GM18502 (cell line): ENCODE measurements at regions not wholly inside any gene's neighbourhood (a gene's known extent, or its start where the extent isn't known, plus 50 kb on each side); places are given as distances from the start of the nearest gene placed in this dataset.

Source experiments
- ATAC-seq: cut with Tn5 transposase; IDR thresholded peaks from one replicate; pipeline ENCODE4 v1.9.1; 2021; ENCODE audit warnings: mild to moderate bottlenecking; ENCODE audit not compliant: unreplicated experiment, poor library complexity

DNA sequence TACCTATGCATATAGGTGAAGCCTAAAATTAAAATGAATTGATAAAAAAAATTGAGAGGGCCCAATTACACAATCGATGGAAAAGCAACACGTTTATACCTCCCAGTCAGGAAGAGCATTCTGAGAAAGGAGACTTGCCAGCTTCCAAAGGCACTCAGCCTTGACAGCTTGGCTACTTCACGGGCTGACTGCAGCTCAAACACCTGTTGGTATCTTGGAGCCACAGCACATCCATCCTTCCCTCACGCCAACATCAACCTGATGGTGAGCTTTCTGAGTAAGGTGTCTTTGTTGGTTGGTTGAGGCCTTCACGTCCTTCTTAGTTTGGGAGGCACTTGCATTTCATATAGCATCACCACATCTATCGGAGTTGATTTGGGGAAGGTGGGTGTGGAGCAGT, 598.9 kb upstream of the DIPK2B start:
- no peak for ATAC-seq

DNA sequence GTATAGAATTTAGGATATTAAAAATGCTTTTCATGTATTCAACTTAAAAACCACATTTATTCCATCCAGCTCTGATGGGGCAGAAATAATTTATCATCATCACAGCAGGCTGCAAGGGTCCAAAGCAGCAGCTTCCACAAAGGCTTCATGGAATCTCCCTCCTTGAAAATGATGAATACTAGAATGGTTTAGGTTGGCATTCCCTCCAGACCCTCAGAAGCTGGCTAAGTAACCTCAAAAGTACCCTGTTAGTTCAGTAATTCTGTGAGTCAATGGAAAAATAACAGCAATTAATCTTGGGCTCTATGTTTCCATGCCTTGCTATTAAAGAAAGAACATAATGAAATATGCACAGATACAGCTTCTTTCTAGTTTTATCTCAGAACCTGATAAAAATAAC, 594.9 kb upstream of the DIPK2B start:
- no peak for ATAC-seq

DNA sequence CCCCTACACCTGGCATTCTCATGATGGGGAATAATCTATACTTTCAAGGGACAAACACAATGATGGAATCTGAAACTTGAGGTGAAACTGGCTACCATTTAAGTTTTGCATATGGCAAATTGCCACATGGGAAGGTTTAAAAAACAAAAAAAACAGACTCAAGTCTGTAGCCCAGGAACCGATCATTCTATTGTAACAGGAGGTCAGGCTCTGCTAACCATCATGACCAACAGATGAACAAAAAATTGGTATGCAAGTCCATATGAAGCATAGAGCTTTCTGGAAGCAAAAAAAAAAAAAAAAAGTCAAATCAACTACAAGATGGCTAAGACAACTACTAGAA, 594.3 kb upstream of the DIPK2B start:
- ATAC-seq = peak; percentile 56

DNA sequence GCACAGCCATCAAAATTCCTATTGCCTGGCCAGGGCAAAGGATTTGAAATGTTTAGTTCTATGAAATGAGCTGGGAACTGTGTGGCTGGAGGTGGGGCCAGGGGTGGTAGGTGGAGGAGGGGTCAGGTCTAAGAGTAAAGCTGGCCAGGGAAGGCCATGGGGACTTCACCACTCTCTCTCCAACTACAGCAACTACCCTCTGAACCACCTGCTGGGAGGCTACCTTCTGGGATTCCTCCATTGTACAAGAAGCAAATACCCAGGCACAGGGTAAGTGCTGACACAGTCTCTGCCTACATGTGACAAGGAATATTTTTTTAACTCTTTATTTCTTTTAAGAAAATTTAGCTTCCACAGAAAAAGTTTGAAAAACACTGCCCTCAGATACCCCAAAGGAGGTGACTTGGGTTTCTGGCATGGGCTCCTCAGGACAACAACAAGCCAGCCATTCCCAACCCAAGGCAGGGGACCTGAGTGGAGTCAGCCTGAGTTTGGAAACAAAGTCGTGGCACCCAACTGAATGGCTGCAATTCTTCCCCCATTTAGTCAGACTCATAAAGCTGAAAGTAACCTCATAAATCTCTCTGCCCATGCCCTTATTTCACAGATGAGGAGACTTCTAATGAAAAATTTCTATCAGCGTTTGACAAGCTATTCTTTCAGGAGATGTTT, 593.8 kb upstream of the DIPK2B start:
- peak; percentile 27 for ATAC-seq

DNA sequence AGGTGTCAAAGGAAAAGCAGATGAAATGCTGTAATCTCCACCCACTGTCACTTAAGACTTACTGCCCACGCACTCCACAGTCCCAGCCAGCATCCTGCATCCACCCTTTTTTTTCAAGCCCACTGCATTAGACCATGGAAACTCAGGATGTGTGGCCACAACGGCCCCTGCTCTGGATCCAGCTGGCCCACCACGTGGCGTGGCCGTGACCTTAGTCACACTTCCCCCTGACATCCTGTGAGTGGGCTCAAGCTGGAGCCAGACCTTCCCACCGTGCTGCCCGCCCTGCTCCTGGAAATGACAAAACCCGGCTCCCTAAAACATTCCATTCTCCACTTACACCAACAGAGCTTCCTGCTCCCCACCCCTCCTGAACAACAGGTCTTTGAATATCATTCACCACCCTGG, 588.3 kb upstream of the DIPK2B start:
- no peak for ATAC-seq

DNA sequence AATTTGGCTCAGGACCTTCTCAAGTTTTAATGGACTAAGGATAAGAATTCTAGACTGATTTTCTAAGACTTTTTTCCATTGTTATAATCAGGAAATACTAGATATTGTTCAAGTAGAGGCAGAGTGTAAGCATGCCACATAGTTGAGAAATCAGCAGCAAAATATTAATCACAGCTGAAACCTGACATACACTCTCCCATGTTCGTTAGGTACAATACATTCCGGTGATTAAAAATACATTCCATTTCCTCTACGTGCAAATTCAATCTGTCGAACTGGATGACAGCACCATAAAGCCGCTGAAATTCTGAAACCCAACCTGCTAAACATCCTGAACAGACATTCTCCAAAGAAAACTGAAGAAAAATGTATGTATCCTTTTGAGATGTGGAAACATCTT, 587.6 kb upstream of the DIPK2B start:
- ATAC-seq = no peak

DNA sequence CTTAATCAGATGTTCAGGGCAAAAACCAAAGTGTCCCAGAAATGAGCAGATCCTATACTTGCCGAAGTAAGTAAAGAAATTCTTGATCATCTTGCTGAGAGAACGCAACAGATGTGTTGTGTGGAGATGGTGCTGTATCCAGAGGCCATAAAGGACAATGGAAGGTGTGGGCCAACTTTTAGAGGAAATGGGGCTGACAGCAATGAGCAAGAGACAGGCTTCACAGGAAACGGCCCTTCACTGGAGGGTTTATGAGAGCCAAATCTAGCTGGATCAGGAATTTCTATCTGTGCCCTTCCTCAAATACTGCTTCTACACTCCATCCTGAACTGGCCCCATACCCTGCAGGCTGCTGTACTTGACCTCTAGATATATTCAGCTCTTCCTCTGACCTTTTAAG, 583.9 kb upstream of the DIPK2B start:
- no peak for ATAC-seq

DNA sequence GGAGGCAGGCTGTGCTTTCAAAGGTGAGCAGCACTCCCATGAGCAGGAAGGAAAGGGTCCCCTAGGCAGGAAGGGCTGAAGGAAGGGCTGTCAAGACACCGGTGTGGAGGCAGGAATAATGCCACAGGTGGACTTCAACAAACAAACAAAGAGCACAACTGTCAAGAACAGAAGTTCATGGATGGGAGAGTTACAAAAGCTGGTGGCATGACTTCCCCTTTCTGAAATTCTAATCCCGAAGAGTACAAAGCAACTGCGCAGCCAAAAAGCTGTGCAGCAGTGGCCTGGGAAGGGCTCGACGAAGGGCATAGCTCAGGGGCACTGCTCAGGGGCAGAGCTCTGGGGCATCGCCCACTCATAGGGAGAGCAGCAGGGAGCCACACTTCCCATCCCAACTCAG, 582.3 kb upstream of the DIPK2B start:
- ATAC-seq = no peak

DNA sequence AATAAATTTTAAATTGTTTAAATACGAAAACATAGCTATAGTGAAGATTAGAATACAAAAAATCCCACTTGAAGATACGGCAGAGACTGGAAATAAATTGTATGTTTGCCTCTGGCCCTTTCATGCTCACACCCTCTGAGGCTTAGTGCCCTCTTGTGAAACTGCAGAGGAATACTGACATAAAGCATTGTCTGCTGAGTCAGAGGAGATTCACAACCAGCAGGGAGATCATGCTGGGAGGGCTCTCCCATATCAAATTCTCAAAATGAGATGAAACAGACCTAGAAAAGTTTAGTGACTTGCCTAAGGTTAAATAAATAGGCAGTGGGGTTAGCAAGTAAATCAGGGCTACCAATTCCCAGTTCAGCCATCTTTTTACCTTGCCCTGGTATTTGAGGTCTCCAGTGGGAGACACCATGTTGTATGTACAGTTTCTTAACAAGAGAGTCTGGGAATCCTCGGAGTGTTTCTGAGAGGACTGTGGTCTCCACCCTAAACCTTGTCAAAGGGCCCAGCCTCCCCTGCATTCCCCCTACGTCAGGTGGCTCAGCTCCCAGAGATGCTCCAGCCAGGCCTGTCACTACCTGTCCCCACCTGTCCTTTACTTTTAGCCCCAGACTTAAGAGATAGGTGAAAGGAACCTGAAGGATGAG, 581.4 kb upstream of the DIPK2B start:
- no peak for ATAC-seq

DNA sequence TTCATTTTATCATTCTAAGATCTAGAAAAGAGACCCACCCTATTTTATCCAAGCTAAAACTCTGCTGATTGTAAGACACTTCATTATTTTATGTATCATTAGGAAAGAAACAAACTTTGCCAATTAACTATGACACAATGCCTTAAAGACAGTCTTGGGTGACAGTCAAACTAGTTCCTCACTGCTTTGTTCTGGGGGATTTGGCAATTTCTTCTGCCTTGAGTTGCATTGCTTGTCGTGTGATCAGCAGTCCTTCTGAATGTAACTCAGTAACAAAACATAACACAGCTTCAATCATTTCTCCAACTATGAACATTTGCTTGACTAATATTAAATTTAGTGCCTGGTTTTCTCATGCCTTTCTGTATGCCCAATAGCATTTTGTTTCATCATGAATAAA, 577.9 kb upstream of the DIPK2B start:
- no peak for ATAC-seq

DNA sequence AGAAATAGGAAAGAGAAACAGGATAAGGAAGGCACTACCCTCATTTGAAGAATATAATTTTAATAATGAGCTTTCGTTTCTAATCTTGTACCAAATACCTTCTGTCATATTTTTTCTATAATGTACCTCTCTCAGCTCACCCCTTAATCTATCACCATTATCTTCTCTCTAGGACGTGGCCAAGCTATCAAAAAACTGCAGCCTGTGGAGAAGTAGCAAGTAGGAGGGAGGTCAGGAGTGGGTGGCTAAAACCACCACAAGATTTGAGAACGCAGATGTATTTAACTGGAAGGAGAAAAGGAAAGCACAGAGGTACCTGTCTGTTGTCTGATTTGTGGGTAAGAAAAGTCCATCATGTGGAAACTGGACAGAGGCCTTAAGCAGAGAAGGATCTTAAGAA, 576.7 kb upstream of the DIPK2B start:
- ATAC-seq = no peak

DNA sequence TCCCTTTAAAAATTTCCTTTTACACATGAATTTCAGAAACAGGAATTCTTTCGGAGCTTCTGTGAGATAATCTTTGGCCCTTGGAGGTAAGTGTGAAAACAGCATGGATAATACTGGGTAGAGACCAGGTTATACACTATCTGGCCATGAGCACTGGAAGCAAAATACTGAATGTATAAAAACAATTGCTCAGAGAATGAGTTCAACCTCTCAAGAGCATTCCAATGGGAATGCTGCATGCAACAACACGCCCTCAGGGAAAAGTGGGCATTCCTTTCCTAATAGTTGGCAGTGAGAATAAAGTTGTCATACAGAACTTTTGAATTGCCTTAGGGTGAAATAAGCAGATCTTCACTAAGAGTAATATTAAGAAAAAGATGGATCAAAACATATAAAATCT, 574.8 kb upstream of the DIPK2B start:
- no peak for ATAC-seq

DNA sequence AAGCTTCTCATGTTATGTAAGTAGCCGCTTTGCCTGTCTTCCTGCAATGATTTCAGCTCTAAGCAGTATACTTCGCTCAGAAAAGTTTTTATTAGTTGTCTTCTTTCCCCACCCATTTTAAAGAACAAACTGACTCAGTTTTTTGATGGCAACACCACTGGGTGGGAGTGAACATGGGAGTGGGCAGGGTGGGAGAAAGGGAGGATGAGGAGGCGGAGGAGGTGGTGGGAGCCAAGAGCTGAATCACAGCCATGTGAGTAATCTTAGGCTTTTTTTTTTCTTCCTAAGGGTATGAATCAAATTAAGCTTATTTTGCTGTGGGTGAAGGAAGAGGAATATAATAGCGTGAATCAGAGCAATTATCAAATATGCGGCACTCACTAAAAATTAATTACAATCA, 574.3 kb upstream of the DIPK2B start:
- ATAC-seq = no peak

DNA sequence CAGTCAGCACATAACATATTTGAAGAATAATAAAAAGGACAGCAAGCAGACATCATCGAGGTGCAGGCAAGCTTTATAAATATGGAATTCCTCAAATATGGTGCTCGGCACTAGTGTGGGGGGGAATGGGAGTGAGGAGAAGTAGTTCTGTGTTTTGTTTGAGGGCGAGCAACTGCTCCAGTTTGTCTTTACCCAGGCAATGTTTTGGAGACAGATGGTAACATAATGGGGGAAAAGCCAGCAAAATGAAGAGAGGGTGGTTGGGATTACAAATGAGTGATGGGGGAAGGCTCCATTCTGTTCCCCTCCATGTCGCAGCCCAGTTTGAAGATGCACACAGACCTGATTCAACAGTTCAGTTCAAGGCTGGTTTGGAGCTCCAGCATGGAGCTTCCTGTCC, 572.9 kb upstream of the DIPK2B start:
- ATAC-seq = no peak

DNA sequence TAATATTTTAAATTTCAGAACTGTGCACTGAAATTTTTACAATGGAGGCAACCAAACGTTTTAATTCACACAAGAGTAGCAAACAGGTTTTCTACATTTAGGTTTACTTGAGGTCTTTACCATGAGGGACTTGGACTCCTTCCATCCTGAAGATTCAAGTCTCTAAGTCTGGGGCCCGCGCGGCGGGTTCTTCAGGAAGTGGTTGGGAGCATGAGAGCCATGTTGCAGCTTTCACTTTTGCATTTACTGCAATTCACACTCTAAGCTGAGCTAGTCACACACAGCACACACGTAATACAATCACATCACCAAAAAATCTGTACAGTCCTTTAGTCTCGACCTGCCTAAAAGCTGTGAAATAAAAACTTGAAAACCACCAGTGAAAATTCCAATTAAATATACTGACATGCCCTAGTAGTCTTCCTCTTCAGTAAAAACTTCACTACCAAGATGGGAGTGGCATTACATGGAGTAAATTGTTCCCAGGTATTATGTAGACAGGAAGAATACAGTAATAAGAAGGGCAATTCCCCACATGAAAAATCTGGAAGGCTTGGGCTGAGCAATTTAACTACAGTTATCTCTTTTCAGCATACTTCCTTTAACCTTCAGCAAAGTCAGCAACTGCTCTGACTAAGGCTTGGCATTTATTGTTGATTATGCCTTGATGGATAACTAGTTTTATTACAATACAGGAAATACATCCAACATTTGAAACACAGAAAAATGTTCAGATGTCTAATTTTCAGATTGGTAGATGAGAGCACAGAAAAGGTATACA, 571.1 kb upstream of the DIPK2B start:
- ATAC-seq = peak; percentile 61

DNA sequence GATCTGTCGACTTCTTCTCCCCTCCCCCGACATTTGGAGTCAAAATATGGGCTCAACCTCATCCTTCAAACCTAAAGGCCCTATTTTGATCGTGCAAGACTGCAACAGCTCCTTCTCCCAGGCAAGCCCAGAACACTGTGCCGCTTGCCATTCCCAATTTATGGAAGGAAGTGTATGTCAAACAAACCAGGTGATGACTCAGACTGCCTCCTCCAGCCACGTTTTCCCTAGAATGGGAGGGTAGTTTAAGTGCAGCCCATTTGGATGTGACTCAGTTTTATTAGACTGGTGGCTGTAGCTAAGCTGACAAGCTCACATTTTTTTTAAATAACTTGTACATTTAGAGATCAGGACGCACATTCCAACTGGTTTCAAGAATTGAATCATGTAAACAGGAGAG, 570.4 kb upstream of the DIPK2B start:
- no peak for ATAC-seq

DNA sequence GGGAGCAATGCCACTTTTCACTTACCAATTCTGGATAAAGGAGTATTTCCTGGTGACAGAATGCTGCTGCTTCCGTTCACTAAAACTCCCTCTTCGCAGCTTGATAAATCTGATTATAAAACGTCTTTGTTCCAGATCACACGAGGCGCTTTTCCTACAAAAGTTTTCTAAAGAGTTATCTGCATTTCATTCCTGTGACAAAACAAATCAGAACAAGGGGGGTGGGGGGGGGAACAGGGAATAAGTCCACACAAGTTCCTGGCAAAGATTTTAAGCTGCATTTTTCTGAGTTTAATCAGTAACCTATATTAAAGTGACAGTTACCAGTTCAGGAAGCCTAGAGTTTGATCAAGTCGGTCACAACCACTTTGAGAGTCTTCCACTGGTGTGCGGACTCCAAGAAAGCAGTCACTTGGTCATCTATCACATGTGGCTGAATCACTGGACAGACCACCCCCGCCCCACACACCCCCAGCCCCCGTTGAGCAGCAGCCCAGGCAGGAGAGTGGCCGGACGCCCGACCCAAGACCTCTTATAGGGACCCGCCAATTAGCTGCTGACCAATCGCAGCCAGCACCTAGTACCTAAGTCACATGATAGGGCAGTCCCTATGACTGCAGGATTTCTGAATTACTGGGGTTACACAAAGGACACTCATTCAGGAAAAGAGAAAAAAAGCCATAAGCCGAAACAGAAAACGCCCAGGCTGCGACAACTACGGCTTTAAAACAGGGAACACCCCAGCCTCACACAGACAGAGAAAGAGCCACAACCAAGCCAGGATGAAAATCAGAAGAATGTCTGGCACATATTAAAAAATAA, 569.3 kb upstream of the DIPK2B start:
- ATAC-seq = peak; percentile 84

DNA sequence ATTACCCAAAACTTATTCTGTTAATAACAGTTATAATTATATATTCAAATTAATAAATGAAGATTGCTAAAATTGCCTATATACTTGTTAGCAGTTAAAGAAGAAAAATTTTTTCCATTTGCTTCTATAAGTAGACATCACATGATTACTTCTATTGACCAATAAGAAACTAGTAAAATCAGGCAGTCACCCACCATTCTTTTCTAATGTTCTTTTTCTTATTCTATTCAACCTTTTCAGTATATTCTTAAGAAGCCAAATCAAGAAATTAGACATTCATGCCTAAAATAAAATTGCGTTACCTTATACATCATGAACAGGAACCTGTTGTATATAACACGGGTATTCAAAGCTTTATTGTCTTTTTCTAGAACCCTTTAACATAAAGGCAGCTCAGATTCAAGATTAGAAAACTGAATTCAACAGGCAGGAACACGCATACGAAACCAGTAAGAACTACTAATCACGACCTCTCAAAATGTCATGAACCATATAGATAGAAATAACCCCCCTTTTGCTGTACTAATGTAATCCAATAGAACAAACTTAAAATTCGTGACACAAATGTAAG, 568.1 kb upstream of the DIPK2B start:
- no peak for ATAC-seq

DNA sequence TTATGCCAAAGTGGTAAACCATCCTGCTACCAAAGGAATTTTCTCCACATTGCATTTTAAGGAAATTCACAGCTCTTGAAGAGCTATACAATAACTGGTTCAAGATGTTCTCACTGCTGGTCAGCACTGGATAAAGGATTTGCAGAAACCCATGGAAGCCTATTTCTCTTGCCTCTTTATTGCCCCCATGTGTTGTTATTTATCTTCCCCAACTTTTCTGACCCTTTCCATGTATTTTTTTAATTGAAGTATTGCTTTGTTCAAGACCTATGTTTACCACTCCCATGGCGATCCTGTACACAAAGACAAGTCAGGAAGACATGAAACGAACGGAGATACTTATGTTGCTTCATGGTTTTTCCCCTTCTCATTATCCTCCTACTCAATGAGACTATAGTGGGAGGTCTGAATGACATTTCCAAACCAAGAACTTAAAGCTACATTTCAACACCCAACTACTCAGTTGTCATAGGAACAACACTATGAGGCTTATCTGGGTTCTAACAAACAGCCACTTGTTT, 566.4 kb upstream of the DIPK2B start:
- ATAC-seq = no peak

DNA sequence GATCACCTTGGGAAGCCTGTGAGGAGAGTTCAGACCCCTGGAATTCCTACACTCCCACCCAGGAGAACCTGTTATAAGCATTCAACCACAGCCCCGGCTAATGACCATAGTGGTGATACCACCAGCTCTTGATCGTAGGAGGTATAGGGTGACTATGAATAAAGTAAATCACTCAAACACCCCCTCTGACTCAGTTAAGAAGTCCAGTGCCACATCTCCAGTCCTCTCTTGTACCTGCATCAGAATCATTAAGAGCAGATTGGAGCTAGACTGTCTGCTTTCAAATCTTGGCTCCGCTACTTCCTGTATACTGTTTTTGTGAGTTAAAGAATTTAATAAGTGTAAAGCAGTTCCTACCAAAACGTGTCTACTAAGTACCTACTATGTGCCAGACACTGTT, 565.1 kb upstream of the DIPK2B start:
- no peak for ATAC-seq
